GM21576 (cell line): ENCODE measurements at regions not wholly inside any gene's neighbourhood (a gene's known extent, or its start where the extent isn't known, plus 50 kb on each side); places are given as distances from the start of the nearest gene placed in this dataset.

Source experiments
- ATAC-seq: cut with Tn5 transposase; IDR thresholded peaks from one replicate; pipeline ENCODE4 v1.9.1; 2021; ENCODE audit warnings: mild to moderate bottlenecking, moderate library complexity; ENCODE audit not compliant: unreplicated experiment

DNA sequence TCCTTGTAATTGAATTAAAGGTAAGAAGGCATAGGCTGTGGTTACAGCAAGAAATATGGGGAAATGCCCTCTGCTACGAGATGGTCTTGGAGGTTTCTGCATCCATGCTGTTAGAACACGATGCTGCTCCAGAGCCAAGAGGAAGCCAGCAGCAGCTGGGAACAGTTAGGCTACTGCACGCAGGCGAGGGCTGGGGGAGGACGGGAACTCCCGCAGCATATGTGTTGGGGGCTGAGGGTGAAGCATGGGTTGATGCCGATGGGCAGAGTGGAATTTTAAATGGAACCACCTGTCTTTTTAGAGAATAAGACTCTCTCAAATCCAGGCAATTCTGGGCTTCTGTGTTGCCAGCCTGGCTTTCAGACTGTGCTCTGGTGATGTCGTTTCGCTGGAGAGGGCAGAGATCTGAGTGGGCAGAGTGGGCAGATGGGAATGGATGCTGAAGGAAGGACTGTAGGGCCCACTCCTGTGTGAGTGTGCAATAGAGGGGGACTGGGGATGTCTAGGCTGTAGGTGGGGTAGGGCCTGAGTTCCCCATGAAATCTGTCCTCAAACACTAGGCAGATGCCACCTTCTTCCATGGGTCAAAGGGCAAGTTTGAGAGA lies 417.0 kb upstream of the TPM1 start:
- ATAC-seq, result no peak

GRCh38 chr15:62626903-62627302 lies 415.6 kb upstream of the TPM1 start:
- ATAC-seq, result no peak

GRCh38 chr15:62631076-62631724 lies 411.3 kb upstream of the TPM1 start:
- no peak for ATAC-seq

GRCh38 chr15:62636823-62637573 lies 405.5 kb upstream of the TPM1 start:
- ATAC-seq, result no peak

GRCh38 chr15:62637574-62637897 lies 405.0 kb upstream of the TPM1 start:
- no peak for ATAC-seq

DNA sequence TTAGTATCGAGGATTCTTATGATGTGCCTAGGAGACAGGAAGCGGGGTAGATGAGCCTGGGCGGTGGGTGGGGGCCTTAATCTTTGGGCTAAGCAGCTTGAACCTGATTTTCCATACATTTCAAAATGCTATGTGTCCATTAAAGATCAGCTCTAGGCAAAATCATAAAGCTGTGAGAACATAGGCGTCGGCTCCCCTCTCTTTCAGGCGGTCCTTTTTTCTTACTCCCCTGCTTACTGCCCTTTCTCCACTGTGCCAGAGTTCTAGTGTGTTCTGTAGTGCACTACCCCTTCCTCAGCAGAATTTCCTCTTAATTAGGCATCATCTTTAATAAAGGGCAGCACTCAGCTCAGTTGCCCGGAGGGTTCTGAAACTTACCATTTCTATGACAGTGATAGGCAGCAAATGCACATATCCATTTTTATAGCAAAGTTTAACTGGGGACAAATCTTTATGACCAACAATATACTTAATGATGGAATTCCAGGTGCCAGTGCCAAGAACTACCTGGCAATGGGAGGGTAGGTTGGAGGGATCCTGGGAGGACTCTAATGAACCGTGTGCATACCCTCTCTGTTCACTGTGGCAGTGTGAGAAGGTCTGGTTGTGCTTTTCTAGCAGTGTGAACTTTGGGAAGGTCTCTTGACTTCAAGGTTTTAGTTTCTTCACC lies 404.5 kb upstream of the TPM1 start:
- ATAC-seq, result no peak

- no peak for ATAC-seq
Measured at GRCh38 chr15:62639432-62639831, 403.1 kb upstream of the TPM1 start.

DNA sequence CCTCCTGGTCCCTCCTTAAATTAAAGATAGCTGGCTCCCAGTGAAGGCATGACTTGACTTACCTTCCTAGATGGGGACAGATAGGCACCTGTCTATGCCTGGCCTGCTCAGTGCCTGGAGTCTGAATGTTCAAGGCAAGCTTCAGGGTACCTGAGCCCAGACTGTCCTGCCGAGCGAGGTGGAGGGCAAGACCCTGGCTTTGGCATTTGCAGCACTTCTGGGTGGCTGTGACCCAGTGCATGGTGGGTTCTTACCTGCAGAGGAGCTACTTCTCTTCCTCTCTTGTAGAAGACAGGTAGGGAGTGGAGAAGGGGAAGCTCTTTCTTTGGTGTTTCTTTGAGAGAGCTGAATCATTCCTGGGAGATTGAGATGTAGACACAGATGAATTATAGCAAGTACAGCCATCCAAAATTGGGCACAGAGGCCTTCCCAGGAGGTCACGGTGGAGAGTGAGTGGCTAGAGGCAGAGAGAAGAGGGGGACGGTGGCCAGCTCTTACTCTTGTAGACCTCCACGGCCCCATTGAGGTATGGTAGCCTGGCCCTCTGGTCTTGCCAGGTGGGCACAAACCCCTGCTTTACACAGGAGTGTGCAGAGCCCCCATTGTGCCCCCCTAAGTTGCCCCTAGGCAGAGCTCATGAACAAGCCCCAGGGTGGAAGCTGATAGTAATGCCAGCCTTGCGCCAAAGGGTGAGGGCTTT lies 402.5 kb upstream of the TPM1 start:
- ATAC-seq, result no peak

- ATAC-seq, result no peak
Measured at GRCh38 chr15:62641825-62642224, 400.7 kb upstream of the TPM1 start.

DNA sequence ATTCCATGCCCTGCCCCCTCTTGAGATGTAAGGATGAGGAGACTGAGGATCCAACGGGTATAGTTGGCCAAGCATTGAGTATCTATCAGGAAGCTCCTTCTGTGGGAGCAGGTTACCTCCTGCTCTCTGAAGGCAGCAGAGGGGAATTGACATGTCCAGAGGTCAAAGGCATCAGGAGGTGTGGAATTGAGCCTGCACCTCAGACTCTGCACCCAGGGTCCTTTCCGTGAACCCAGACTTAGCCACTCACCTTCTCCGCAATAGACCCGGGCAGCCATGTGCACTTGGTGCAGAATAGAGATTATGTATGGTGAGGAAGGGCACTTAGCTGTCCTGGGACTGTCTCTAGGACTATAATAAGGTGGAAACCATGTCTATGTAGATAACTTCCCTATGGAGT lies 399.0 kb upstream of the TPM1 start:
- no peak for ATAC-seq

GRCh38 chr15:62644216-62644888 lies 398.2 kb upstream of the TPM1 start:
- no peak for ATAC-seq

GRCh38 chr15:62644889-62645742 lies 397.4 kb upstream of the TPM1 start:
- ATAC-seq, result no peak

- no peak for ATAC-seq
Measured at GRCh38 chr15:62647202-62647842, 395.2 kb upstream of the TPM1 start.

GRCh38 chr15:62647843-62648505 lies 394.6 kb upstream of the TPM1 start:
- ATAC-seq, result no peak

- no peak for ATAC-seq
Measured at GRCh38 chr15:62648954-62649353, 393.6 kb upstream of the TPM1 start.

GRCh38 chr15:62649793-62650420 lies 392.6 kb upstream of the TPM1 start:
- ATAC-seq, result peak; percentile 60

DNA sequence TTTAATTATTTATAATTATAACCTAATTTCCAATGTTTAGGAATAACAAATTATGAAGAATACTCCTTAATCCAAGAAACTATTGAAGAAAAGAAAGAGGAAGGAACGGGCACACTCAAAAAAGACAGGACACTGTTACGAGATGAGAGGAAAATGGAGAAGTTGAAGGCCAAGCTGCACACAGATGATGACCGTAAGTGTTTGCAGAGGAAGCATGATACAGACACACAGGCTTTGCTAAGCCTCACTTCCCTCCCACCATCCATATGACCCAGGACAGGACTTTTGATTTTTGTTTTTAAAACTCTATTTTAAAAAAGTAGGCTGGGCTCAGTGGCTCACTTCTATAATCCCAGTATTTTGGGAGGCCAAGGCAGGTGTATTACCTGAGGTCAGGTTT lies 389.4 kb upstream of the TPM1 start:
- no peak for ATAC-seq

DNA sequence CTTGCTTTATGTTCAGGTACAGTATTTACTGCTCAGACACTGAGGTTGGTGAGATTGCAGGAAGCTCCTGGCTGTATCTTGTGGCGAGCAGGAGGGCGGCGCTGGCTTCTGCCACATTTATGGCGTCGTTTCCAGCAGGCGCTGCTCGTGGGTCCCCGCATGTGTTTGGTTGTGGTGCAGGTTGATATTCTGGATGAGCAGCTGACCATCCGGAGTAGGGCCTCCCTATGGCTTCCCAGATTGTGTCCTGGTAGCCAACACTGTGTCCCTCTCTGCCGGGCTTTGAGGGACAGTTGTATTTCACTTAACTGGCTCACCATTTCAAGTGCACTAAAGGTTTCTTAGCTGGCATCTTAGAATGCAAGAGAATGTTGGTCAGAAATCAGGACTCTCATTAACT lies 386.5 kb upstream of the TPM1 start:
- ATAC-seq, result no peak
